ENCODE measurements at regions not wholly inside any gene's neighbourhood (a gene's known extent, or its start where the extent isn't known, plus 50 kb on each side); places are given as distances from the start of the nearest gene placed in this dataset.

DNA sequence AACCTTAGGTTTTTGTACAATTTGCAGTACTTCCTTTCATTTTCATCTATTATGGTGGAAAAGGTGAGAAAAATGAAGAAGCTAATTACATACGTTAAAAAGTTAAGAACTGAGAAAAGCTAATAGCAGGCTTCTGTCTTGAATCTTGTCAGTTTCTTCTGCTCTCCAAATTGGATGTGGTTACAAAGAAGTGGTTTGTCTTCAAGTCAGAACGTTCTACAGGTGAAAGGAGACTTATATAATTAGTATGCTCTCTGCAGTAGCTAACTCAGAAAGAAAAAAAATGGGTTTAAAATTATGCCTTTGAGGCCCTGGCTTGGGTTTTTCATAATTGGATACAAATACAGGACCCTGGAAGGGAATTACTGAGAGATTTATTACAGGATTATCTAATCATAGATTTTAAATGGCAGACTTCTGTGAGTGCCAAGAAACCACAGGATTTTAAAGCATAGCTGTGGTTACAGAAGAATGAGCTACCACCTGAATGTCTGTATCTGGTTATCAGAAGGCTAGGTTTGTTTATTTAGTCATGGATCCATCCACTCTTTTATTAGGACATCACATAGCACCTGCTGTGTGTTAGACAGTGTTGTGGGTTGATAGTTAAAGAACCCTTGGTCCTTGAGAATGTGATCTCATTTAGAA, 528.1 kb upstream of the MCTP2 start:
- TF ChIP-seq POLR2A (IDR thresholded peaks at IDR 0.05; ENCODE audit: control extremely low read depth in 1 of 2, low read depth in 2 of 2, low read length in 2 of 2) (no peak), TAF1 (IDR thresholded peaks at IDR 0.05; ENCODE audit: low read depth, low read length) (no peak), JUND (IDR thresholded peaks at IDR 0.05; ENCODE audit: low read length) (no peak), TCF12 (IDR thresholded peaks at IDR 0.05; ENCODE audit: low read depth, low read length) (no peak), EP300 (IDR thresholded peaks at IDR 0.05; ENCODE audit: borderline replicate concordance in 1 of 2, low read depth in 2 of 2, low read length in 2 of 2) (no peak), POLR2AphosphoS5 (IDR thresholded peaks at IDR 0.05; ENCODE audit: low read depth, low read length) (no peak), CREB1 (IDR thresholded peaks at IDR 0.05) (no peak), ZNF274 (IDR thresholded peaks at IDR 0.05; ENCODE audit: borderline replicate concordance, extremely low read depth, low read length) (no peak), MAFK (IDR thresholded peaks at IDR 0.05; ENCODE audit: low read depth, low read length) (no peak), EGR1 (IDR thresholded peaks at IDR 0.05; ENCODE audit: borderline replicate concordance, low read depth, low read length) (no peak)
- TF ChIP-seq, protein P1, sequence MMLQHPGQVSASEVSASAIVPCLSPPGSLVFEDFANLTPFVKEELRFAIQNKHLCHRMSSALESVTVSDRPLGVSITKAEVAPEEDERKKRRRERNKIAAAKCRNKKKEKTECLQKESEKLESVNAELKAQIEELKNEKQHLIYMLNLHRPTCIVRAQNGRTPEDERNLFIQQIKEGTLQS (IDR thresholded peaks at IDR 0.05; ENCODE audit: insufficient read depth, low read depth, low read length) = no peak
- TF ChIP-seq, protein P2, sequence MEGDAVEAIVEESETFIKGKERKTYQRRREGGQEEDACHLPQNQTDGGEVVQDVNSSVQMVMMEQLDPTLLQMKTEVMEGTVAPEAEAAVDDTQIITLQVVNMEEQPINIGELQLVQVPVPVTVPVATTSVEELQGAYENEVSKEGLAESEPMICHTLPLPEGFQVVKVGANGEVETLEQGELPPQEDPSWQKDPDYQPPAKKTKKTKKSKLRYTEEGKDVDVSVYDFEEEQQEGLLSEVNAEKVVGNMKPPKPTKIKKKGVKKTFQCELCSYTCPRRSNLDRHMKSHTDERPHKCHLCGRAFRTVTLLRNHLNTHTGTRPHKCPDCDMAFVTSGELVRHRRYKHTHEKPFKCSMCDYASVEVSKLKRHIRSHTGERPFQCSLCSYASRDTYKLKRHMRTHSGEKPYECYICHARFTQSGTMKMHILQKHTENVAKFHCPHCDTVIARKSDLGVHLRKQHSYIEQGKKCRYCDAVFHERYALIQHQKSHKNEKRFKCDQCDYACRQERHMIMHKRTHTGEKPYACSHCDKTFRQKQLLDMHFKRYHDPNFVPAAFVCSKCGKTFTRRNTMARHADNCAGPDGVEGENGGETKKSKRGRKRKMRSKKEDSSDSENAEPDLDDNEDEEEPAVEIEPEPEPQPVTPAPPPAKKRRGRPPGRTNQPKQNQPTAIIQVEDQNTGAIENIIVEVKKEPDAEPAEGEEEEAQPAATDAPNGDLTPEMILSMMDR (IDR thresholded peaks at IDR 0.05; ENCODE audit: control extremely low read depth in 1 of 3, insufficient read depth in 1 of 3, low read depth in 1 of 3, low read length in 3 of 3) = no peak

Data from H1 (cell line).